Stimulated activated CD8-positive, alpha-beta memory T cell treated with anti-CD3 and anti-CD28 coated beads, Interleukin-7, amount 100 ng/mL, for 48 hours (primary cell): ENCODE measurements at regions not wholly inside any gene's neighbourhood (a gene's known extent, or its start where the extent isn't known, plus 50 kb on each side); places are given as distances from the start of the nearest gene placed in this dataset.

Source experiments
- DNase-seq, 2 donors: peaks; one replicate each; pipeline ENCODE4 v3.0.0-alpha.2; 2020; ENCODE audit warnings: low read depth in 1 of 2; ENCODE audit errors: extremely low read depth in 1 of 2

- no peak for DNase-seq
These were observed 210.4 kb upstream of the ARX start for GRCh38 chrX:25226151-25226550.

DNA sequence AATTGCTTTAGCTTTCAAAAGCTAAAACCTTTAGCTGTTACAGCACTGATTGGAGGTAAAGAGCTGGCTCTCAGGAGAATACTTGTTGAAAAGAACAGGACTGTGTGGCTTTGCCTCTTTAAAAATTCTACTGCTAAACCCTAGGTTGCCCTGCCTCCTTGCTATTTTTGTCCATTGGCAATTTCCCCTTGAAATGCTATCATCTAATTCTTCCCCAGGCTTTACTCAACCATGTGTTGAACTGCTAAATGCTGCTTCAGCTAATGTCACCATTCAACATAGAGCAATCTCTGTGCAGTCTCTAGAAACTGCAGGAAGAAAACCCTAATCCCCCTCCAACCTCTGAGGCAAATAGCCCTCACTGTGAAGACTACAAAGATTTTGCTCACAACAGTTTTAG is 203.7 kb upstream of the ARX start:
- no peak for DNase-seq

DNA sequence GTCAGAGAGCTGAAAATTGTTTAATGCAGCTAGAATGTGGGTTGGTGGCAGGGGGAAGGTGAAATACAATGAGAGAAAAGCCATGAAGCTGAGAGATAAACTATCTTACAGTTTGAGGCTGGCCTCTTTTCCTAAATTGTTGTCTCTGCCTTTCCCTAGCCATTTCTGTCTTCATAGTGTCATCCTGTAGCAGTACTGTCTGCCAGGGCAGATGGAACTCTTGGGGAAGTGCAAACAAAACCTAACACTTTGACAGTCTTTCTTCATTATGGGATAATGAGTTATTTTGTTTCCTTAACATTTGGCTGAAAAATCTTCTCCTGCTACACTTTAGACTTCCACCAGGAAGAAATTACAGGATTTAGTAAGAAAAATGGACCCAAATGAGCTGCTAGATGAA is 197.8 kb upstream of the ARX start:
- no peak for DNase-seq

DNA sequence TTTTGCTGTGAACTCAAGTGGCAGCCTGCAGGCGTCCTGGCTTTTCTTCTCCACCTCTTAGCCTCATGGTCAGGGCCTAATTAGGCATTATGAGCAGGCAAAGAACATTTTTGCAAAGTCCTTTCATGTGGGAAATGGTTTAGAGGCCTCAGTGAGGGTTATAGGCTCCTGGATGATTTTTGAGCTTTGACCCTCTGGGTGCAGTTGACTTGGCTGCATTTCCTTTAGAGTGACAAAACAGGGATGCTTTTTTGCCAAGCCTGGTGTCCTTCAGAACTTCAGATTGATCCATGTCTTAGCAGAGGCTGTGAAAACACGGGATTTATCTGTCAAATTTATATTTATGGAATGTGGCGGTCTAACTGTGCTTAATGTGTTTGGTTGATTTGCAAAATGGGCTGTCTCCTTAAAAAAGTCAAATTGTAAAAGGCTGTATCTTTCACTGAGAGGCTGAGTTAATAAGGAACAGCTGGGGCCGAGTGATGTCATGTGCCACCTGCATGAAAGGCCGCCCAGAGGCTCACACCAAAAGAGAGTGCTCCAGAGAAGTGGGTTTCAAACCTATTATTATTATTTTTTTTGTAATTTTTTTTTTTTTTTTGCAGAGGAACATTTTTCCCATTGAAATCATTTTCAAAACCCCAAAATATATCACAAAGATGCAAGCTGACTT is 192.2 kb upstream of the ARX start:
- DNase-seq = no peak

DNA sequence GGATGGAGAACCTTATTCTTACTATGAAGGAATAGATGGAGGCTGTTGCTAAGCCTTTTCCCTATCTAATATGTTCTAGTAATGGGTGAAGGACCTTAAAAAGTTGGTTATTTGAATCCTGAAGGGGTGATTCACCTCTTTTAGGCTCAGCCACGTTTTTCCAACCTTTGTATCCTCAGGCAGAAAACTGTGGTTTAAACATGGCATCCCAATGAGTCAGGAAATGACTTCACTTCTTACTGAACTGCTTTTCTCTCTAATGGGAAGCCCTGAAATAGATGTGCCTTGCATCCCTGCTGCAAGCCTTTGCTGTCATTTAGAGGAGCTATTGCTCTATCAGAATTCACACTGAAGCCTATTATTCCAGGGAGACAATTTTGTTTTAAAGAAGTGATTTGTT is 191.0 kb upstream of the ARX start:
- DNase-seq = no peak

DNA sequence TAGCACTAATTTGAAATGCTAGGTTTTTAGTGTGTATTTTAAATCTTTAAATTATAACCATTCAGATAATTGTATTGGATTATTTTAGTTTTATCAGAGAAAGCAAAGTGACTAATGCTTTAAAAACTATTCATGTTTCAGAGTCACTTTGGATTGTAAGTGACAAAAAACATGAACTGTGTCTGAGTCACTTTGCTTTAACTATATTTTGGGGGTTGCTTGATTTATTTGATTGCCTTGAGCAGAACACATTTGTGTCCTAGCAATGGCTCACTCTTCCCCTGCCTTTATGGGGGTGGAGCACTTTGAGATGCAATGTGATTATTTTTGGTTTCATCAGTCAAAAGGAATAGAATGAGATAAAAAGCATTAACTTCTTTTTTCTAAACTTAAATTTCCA is 188.4 kb upstream of the ARX start:
- DNase-seq = no peak

DNA sequence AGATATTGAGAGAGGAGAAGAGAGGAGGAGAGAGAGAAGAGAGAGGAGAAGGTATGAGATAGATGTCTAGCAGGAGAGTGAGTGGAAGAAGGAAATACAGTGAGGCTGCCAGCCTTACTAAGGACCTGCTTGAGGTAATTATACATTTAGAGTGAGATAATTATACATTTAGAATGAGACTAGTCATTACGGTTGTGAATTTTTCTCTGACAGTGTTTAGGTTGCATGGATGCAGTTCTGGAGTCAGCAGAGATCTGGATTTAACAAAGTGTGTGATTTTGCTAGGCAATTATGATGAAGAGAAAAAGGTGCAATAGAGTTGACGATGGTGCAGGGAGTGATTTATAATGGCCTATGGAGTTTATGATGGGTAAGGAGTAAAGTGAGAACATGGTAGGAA is 187.1 kb upstream of the ARX start:
- DNase-seq = no peak

GRCh38 chrX:25198891-25199290 is 183.1 kb upstream of the ARX start:
- no peak for DNase-seq

- no peak for DNase-seq
These were observed 182.5 kb upstream of the ARX start for GRCh38 chrX:25198253-25198652.

DNA sequence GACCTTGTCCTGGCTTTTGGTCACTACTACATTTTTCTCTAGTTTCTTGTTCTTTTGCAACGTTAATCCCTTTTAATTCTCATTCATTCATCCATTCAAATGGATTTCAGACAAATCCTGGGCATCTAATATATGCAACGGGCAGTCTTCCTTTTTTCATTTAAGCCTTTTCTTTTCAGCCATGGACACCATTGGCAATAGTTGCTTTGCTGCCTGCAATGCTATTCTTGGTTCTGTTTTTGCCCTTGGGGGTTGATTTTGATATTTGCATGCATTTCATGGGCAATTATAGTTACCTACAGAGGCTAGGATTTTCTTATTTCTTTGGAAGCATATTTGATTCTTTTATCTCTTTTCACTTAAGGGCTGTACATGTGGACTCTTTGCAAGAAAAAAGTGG is 180.5 kb upstream of the ARX start:
- DNase-seq = no peak

DNA sequence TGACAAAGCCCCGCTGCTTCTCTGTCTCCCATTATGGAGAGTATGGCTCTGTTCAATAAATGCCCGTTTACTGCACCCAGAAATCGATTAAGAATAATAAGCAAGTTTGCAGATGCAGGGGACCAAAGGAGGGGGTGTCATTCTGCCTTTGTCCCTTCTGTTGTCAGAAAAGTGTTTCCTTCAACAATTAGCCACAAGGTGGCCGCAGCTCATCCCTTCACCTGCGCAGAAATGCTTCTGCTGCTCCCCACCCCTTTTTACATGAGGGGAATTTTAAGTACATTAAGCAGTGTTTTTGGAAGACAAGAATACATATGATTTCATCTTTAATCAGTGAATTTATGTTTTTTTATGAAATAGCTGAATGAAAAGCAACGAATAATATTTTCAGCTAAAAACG is 175.6 kb upstream of the ARX start:
- no peak for DNase-seq

GRCh38 chrX:25181775-25182174 is 166.0 kb upstream of the ARX start:
- DNase-seq = no peak

DNA sequence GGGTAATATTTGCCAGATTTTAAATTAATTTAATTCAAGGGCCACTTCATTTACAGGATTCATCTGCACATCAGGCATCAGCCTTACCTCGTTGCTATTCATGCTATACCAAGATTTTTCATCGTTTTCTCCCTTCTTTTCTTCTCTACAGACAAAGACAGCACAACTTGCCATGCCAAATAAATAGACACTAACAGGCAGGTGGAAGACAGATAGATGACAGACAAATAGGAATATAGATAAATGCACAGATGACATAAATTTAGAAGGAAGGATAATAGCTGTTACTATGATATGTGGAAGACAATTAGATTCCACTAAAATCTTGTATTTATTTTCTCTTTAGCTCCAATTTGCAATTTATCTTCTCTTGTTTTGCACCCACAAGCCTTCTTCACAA is 164.5 kb upstream of the ARX start:
- no peak for DNase-seq

- DNase-seq = no peak
These were observed 162.8 kb upstream of the ARX start for GRCh38 chrX:25178555-25178954.

GRCh38 chrX:25175743-25176142 is 160.0 kb upstream of the ARX start:
- DNase-seq = no peak

DNA sequence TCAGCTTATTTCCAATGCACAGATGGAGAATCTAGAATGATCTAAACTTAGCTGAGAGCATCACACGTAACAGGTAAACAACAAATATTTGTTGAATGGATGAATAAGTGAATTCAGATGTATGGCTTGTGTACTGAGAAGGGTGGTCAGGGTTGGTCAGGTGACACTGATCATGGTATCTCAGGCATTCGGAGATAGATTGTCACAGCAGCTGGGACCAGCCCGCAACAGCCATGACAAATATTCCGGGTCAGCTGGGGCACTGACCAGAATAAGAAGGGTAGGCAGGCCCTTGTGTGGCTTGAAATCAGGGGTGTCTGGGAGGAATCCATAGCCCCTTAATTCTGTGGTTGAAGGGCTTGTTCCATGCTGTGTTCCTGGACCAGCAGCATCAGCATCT is 159.4 kb upstream of the ARX start:
- DNase-seq = no peak

- no peak for DNase-seq
These were observed 150.8 kb upstream of the ARX start for GRCh38 chrX:25166546-25166945.

GRCh38 chrX:25166145-25166544 is 150.4 kb upstream of the ARX start:
- no peak for DNase-seq

DNA sequence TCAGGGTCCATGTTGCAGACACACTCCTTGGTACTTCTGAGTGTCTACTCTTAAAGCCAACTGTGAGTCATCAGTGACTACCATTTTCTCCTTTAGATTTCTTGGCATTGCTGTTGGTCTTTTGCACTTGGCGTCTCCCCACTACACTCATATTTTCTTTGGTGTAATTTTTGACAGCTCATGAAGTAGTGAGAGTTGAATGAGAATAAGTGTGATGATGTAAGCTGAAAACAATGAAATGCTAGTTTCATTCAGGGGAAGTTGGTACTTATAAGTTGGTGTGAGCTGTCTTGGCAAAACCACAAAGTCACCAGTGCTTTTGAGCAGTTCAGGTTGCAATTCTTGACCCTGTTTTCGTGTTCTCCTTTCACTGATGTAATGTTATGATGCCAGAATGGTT is 142.9 kb upstream of the ARX start:
- DNase-seq = no peak

DNA sequence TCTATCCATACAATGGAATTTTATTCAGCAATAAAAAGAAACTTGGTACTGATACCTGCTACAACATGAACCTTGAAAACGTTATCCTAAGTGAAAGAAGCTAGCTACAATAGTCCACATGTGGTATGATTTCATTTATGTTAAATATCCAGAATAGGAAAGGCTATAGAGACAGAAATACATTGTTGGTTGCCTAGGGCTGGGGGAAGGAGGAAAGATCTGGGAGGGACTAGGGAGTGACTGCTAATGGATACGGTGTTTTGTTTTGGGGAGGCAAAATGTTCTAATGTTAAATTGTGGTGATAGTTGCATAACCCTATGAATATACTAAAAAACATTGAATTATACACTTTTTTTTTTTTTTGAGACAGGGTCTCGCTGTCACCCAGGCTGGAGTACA is 141.1 kb upstream of the ARX start:
- no peak for DNase-seq

- DNase-seq = no peak
These were observed 140.6 kb upstream of the ARX start for GRCh38 chrX:25156323-25156722.

GRCh38 chrX:25154168-25154567 is 138.4 kb upstream of the ARX start:
- DNase-seq = no peak

- no peak for DNase-seq
These were observed 136.0 kb upstream of the ARX start for GRCh38 chrX:25151749-25152148.
